ENCODE measurements at regions not wholly inside any gene's neighbourhood (a gene's known extent, or its start where the extent isn't known, plus 50 kb on each side); places are given as distances from the start of the nearest gene placed in this dataset.
"Not testable (repeated sequence)": the region's sequence is repeated elsewhere in the genome, so short reads cannot be mapped to it uniquely, and the experiment has no call there.

DNA sequence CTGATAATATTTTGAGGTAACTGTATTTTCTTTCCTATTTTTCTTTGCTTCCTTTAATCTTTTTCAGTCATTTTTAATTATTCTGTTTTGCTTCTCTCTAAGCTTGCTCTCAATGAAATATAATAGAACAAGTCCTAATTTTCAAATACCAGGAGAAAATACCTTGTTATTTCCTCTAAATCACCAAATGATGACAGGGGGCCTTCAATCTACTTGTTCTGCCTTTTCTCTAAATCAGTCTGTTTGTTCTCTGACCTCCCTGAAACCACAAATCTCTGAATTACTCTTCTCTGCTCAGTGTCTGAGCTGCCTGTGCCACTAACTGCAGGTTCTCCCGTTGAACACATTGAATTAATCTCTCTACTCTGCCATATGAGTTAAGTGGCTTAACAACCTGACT lies 286.2 kb downstream of the C11orf87 start (continued):
- TF ChIP-seq STAT5B (CRISPR knock-in tag; IDR thresholded peaks at IDR 0.05), result no peak
- TF ChIP-seq ATRX (CRISPR knock-in tag; IDR thresholded peaks at IDR 0.05; ENCODE audit: borderline replicate concordance), result no peak

DNA sequence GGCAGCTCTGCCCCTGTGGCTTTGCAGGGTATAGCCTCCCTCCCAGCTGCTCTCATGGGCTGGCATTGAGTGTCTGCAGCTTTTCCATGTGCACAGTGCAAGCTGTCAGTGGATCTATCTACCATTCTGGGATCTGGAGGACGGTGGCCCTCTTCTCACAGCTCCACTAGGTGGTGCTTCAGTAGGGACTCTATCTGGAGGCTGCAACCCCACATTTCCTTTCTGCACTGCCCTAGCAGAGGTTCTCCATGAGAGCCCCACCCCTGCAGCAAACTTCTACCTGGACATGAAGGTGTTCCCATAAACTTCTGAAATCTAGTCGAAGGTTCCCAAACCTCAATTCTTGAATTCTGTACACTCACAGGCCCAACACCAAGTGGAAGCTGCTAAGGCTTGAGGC lies 292.5 kb downstream of the C11orf87 start:
- BruUV-seq (replicated peaks); H3K79me2 ChIP-seq (ENCODE audit: insufficient read depth, low read length); H3K27ac ChIP-seq (ENCODE audit: extremely low read length, insufficient read depth, low read length); H3K36me3 ChIP-seq (replicated peaks in 1 of 2; ENCODE audit: control insufficient read depth in 1 of 2, insufficient read depth in 2 of 2, low read length in 2 of 2); H4K20me1 ChIP-seq (ENCODE audit: insufficient read depth, low read length); CTCF ChIA-PET (ENCODE audit: low intra/inter-chr PET ratio, low total read pairs); DNase-seq (ENCODE audit: low spot score); POLR2A ChIA-PET; in situ Hi-C loops (cut with HindIII; ENCODE audit: extremely low pct_ligation_motif_present, low pct_unique_long_range_greater_than_20kb); H3K27me3 ChIP-seq (ENCODE audit: control insufficient read depth in 1 of 2, insufficient read depth in 2 of 2, low read length in 2 of 2); FAIRE-seq; intact Hi-C loops (cut with micrococcal nuclease; ENCODE audit: unreplicated experiment); H3K4me2 ChIP-seq (ENCODE audit: low read depth, low read length); H3K4me3 ChIP-seq (replicated peaks in 1 of 3; ENCODE audit: insufficient read depth in 1 of 3, low read depth in 2 of 3, low read length in 3 of 3); H2AFZ ChIP-seq (ENCODE audit: low read length); H3K4me1 ChIP-seq (ENCODE audit: insufficient read depth, low read length); H3K9ac ChIP-seq (ENCODE audit: insufficient read depth, low read depth, low read length); ATAC-seq: not testable (repeated sequence)
- H3K9me3 ChIP-seq (ENCODE audit: low read length), result peaks cover 17% of the 10 kb centered on the region
- 0% methylated on average over 1 of the region's 2 CpGs for WGBS (ENCODE audit: low lambda C conversion rate)

DNA sequence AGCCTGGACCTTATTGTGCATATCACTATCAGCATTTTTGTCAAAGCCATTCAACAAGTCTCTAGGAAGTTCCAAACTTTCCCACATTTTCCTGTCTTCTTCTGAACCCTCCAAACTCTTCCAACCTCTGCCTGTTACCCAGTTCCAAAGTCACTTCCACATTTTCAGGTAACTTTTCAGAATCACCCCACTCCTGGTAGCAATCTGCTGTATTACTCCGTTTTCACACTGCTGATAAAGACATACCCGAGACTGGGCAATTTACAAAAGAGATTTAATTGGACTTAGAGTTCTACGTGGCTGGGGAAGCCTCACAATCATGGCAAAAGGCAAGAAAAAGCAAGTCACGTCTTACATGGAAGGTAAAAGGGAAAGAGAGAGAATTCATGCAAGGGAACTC lies 293.4 kb downstream of the C11orf87 start:
- not testable (repeated sequence) for H2AFZ ChIP-seq (ENCODE audit: low read length)

More for the DNA sequence above, 293.4 kb downstream of the C11orf87 start:
- H3K9ac ChIP-seq (ENCODE audit: insufficient read depth, low read depth, low read length); CTCF ChIA-PET (ENCODE audit: low intra/inter-chr PET ratio, low total read pairs); POLR2A ChIA-PET; H3K4me1 ChIP-seq (ENCODE audit: insufficient read depth, low read length); BruUV-seq (replicated peaks); H3K27ac ChIP-seq (ENCODE audit: extremely low read length, insufficient read depth, low read length); ATAC-seq; H3K4me3 ChIP-seq (replicated peaks in 1 of 3; ENCODE audit: insufficient read depth in 1 of 3, low read depth in 2 of 3, low read length in 3 of 3); H3K36me3 ChIP-seq (replicated peaks in 1 of 2; ENCODE audit: control insufficient read depth in 1 of 2, insufficient read depth in 2 of 2, low read length in 2 of 2); H3K27me3 ChIP-seq (ENCODE audit: control insufficient read depth in 1 of 2, insufficient read depth in 2 of 2, low read length in 2 of 2); in situ Hi-C loops (cut with HindIII; ENCODE audit: extremely low pct_ligation_motif_present, low pct_unique_long_range_greater_than_20kb); FAIRE-seq; H4K20me1 ChIP-seq (ENCODE audit: insufficient read depth, low read length); intact Hi-C loops (cut with micrococcal nuclease; ENCODE audit: unreplicated experiment); H3K79me2 ChIP-seq (ENCODE audit: insufficient read depth, low read length); DNase-seq (ENCODE audit: low spot score); H3K4me2 ChIP-seq (ENCODE audit: low read depth, low read length): not testable (repeated sequence)
- peaks cover 17% of the 10 kb centered on the region for H3K9me3 ChIP-seq (ENCODE audit: low read length)
- WGBS (ENCODE audit: low lambda C conversion rate), result 0% methylated on average over 4 of the region's 4 CpGs

Measured in HepG2 (cell line).